Caki2 (cell line): ENCODE measurements at regions not wholly inside any gene's neighbourhood (a gene's known extent, or its start where the extent isn't known, plus 50 kb on each side); places are given as distances from the start of the nearest gene placed in this dataset.
A peak's percentile ranks its signal among the peaks of the same experiment; 100 is the strongest.
"Not testable (repeated sequence)": the region's sequence is repeated elsewhere in the genome, so short reads cannot be mapped to it uniquely, and the experiment has no call there.

Experiments used
- DNase-seq: peaks from one replicate; pipeline ENCODE4 v3.0.0-alpha.2; 2015; ENCODE audit warnings: low read depth
- in situ Hi-C: cut with HindIII; loops from 2 replicates; pipeline ENCODE4 v1.10.0; 2016; ENCODE audit warnings: low sequenced_read_pairs, low pct_unique_long_range_greater_than_20kb, mixed read lengths

GRCh38 chr6:12348530-12349511 lies 58.7 kb downstream of the EDN1 start:
- DNase-seq = peak; percentile 89
- in situ Hi-C loops = no loop called here

- DNase-seq = no peak
- in situ Hi-C loops = no loop called here
These were observed 60.5 kb downstream of the EDN1 start for GRCh38 chr6:12350644-12351170.

- no peak for DNase-seq
- in situ Hi-C loops = no loop called here
These were observed 61.5 kb downstream of the EDN1 start for GRCh38 chr6:12351672-12352071.

GRCh38 chr6:12353731-12354130 lies 63.6 kb downstream of the EDN1 start:
- no peak for DNase-seq
- in situ Hi-C loops = no loop called here

GRCh38 chr6:12354499-12354898 lies 64.3 kb downstream of the EDN1 start:
- in situ Hi-C loops = no loop called here
- DNase-seq = no peak

GRCh38 chr6:12355354-12355753 lies 65.2 kb downstream of the EDN1 start:
- DNase-seq = no peak
- in situ Hi-C loops = no loop called here

- DNase-seq = no peak
- in situ Hi-C loops = no loop called here
These were observed 66.3 kb downstream of the EDN1 start for GRCh38 chr6:12356431-12356830.

- in situ Hi-C loops = no loop called here
- no peak for DNase-seq
These were observed 67.1 kb downstream of the EDN1 start for GRCh38 chr6:12356983-12357972.

GRCh38 chr6:12359036-12359435 lies 68.9 kb downstream of the EDN1 start:
- in situ Hi-C loops = no loop called here
- DNase-seq = no peak

- no peak for DNase-seq
- in situ Hi-C loops = no loop called here
These were observed 71.0 kb downstream of the EDN1 start for GRCh38 chr6:12361042-12361765.

GRCh38 chr6:12363277-12363650 lies 73.1 kb downstream of the EDN1 start:
- DNase-seq, in situ Hi-C loops: not testable (repeated sequence)

GRCh38 chr6:12363651-12364381 lies 73.7 kb downstream of the EDN1 start:
- in situ Hi-C loops = no loop called here
- peak; percentile 94 for DNase-seq

GRCh38 chr6:12364621-12365020 lies 74.5 kb downstream of the EDN1 start:
- in situ Hi-C loops = no loop called here
- no peak for DNase-seq

- DNase-seq = no peak
- in situ Hi-C loops = no loop called here
These were observed 76.6 kb downstream of the EDN1 start for GRCh38 chr6:12366731-12367130.

- in situ Hi-C loops = no loop called here
- DNase-seq = no peak
These were observed 77.3 kb downstream of the EDN1 start for GRCh38 chr6:12367412-12367811.

- in situ Hi-C loops = no loop called here
- no peak for DNase-seq
These were observed 79.2 kb downstream of the EDN1 start for GRCh38 chr6:12369355-12369754.

GRCh38 chr6:12369781-12370262 lies 79.7 kb downstream of the EDN1 start:
- DNase-seq = peak; percentile 13
- in situ Hi-C loops = no loop called here
